ENCODE measurements at regions not wholly inside any gene's neighbourhood (a gene's known extent, or its start where the extent isn't known, plus 50 kb on each side); places are given as distances from the start of the nearest gene placed in this dataset.

GRCh38 chr7:112959276-112959675, 127.4 kb downstream of the GPR85 start:
- no peak for TF ChIP-seq CTCF (conservative IDR thresholded peaks at IDR 0.05; ENCODE audit: low read depth, low read length)
- no peak for TF ChIP-seq EZH2 (IDR thresholded peaks at IDR 0.05; ENCODE audit: low read length, unreplicated experiment)
